ENCODE measurements at regions not wholly inside any gene's neighbourhood (a gene's known extent, or its start where the extent isn't known, plus 50 kb on each side); places are given as distances from the start of the nearest gene placed in this dataset.

DNA sequence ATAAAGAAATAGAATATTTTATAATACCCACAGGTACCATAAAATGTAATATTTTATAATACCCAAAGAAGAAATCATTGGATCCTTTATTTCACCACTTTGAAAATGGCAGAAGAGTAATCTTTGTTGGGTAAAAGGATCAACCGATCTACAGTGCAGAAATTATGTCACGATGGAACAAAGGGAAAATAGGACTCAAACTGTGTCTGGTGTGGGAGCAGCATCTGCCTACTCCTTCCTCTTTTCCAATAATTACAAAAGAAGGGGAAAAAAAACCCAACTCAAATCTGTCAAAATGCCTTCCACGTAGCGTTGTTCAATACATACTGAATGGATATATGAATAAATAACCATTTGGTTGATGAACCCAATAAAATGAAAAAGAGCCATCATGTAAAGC lies 492.6 kb upstream of the TBL1XR1 start:
- TF ChIP-seq, protein P1, sequence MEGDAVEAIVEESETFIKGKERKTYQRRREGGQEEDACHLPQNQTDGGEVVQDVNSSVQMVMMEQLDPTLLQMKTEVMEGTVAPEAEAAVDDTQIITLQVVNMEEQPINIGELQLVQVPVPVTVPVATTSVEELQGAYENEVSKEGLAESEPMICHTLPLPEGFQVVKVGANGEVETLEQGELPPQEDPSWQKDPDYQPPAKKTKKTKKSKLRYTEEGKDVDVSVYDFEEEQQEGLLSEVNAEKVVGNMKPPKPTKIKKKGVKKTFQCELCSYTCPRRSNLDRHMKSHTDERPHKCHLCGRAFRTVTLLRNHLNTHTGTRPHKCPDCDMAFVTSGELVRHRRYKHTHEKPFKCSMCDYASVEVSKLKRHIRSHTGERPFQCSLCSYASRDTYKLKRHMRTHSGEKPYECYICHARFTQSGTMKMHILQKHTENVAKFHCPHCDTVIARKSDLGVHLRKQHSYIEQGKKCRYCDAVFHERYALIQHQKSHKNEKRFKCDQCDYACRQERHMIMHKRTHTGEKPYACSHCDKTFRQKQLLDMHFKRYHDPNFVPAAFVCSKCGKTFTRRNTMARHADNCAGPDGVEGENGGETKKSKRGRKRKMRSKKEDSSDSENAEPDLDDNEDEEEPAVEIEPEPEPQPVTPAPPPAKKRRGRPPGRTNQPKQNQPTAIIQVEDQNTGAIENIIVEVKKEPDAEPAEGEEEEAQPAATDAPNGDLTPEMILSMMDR (conservative IDR thresholded peaks at IDR 0.05), result no peak
- no peak for TF ChIP-seq EZH2 (IDR thresholded peaks at IDR 0.05; ENCODE audit: low read depth)

All from PC-9 (cell line).